ENCODE measurements at regions not wholly inside any gene's neighbourhood (a gene's known extent, or its start where the extent isn't known, plus 50 kb on each side); places are given as distances from the start of the nearest gene placed in this dataset.
"Not testable (repeated sequence)": the region's sequence is repeated elsewhere in the genome, so short reads cannot be mapped to it uniquely, and the experiment has no call there.

- Histone ChIP-seq H2AFZ (ENCODE audit: low read depth, low read length) (no peak overlapping the region), H3K4me1 (ENCODE audit: insufficient read depth, low read length) (no peaks in the 10 kb centered on the region), H3K9me3 (ENCODE audit: low read length) (no peaks in the 10 kb centered on the region), H3K27me3 (ENCODE audit: insufficient read depth, low read length) (no peaks in the 10 kb centered on the region), H3K4me3 (ENCODE audit: low read length) (no peak overlapping the region), H3K36me3 (ENCODE audit: insufficient read depth, low read length) (no peaks in the 10 kb centered on the region)
Measured at GRCh38 chr2:238616681-238617080, 190.0 kb downstream of the ASB1 start.

GRCh38 chr2:238618494-238619283 lies 192.0 kb downstream of the ASB1 start:
- H3K36me3 ChIP-seq (ENCODE audit: insufficient read depth, low read length); H3K27me3 ChIP-seq (ENCODE audit: insufficient read depth, low read length); H3K9me3 ChIP-seq (ENCODE audit: low read length); H2AFZ ChIP-seq (ENCODE audit: low read depth, low read length); H3K4me3 ChIP-seq (ENCODE audit: low read length); H3K4me1 ChIP-seq (ENCODE audit: insufficient read depth, low read length): not testable (repeated sequence)

GRCh38 chr2:238627899-238628298 lies 201.2 kb downstream of the ASB1 start:
- Histone ChIP-seq H3K4me3 (ENCODE audit: low read length) (no peak overlapping the region), H3K36me3 (ENCODE audit: insufficient read depth, low read length) (no peaks in the 10 kb centered on the region), H3K27me3 (ENCODE audit: insufficient read depth, low read length) (peaks cover 4% of the 10 kb centered on the region), H2AFZ (ENCODE audit: low read depth, low read length) (no peak overlapping the region), H3K4me1 (ENCODE audit: insufficient read depth, low read length) (no peaks in the 10 kb centered on the region), H3K9me3 (ENCODE audit: low read length) (no peaks in the 10 kb centered on the region)

- peaks cover 4% of the 10 kb centered on the region for H3K27me3 ChIP-seq (ENCODE audit: insufficient read depth, low read length)
- H3K4me3 ChIP-seq (ENCODE audit: low read length) = no peak overlapping the region
- H2AFZ ChIP-seq (ENCODE audit: low read depth, low read length) = no peak overlapping the region
- no peaks in the 10 kb centered on the region for H3K36me3 ChIP-seq (ENCODE audit: insufficient read depth, low read length)
- no peaks in the 10 kb centered on the region for H3K9me3 ChIP-seq (ENCODE audit: low read length)
- no peaks in the 10 kb centered on the region for H3K4me1 ChIP-seq (ENCODE audit: insufficient read depth, low read length)
Measured at GRCh38 chr2:238629064-238629463, 202.3 kb downstream of the ASB1 start.

- Histone ChIP-seq H3K36me3 (ENCODE audit: insufficient read depth, low read length) (no peaks in the 10 kb centered on the region), H2AFZ (ENCODE audit: low read depth, low read length) (no peak overlapping the region), H3K4me3 (ENCODE audit: low read length) (no peak overlapping the region), H3K4me1 (ENCODE audit: insufficient read depth, low read length) (no peaks in the 10 kb centered on the region), H3K27me3 (ENCODE audit: insufficient read depth, low read length) (peaks cover 6% of the 10 kb centered on the region), H3K9me3 (ENCODE audit: low read length) (no peaks in the 10 kb centered on the region)
Measured at GRCh38 chr2:238631491-238632180, 204.9 kb downstream of the ASB1 start.

- Histone ChIP-seq H3K9me3 (ENCODE audit: low read length) (no peaks in the 10 kb centered on the region), H3K4me1 (ENCODE audit: insufficient read depth, low read length) (no peaks in the 10 kb centered on the region), H3K27me3 (ENCODE audit: insufficient read depth, low read length) (peaks cover 6% of the 10 kb centered on the region), H3K36me3 (ENCODE audit: insufficient read depth, low read length) (no peaks in the 10 kb centered on the region), H2AFZ (ENCODE audit: low read depth, low read length) (no peak overlapping the region), H3K4me3 (ENCODE audit: low read length) (no peak overlapping the region)
Measured at GRCh38 chr2:238632181-238633060, 205.7 kb downstream of the ASB1 start.

- H3K4me1 ChIP-seq (ENCODE audit: insufficient read depth, low read length) = no peaks in the 10 kb centered on the region
- H3K4me3 ChIP-seq (ENCODE audit: low read length) = no peak overlapping the region
- H3K9me3 ChIP-seq (ENCODE audit: low read length) = no peaks in the 10 kb centered on the region
- no peak overlapping the region for H2AFZ ChIP-seq (ENCODE audit: low read depth, low read length)
- H3K27me3 ChIP-seq (ENCODE audit: insufficient read depth, low read length) = peaks cover 6% of the 10 kb centered on the region
- no peaks in the 10 kb centered on the region for H3K36me3 ChIP-seq (ENCODE audit: insufficient read depth, low read length)
Measured at GRCh38 chr2:238633426-238634328, 206.9 kb downstream of the ASB1 start.

GRCh38 chr2:238634701-238635357 lies 208.1 kb downstream of the ASB1 start:
- Histone ChIP-seq H2AFZ (ENCODE audit: low read depth, low read length) (no peak overlapping the region), H3K4me3 (ENCODE audit: low read length) (no peak overlapping the region), H3K9me3 (ENCODE audit: low read length) (no peaks in the 10 kb centered on the region), H3K4me1 (ENCODE audit: insufficient read depth, low read length) (no peaks in the 10 kb centered on the region), H3K36me3 (ENCODE audit: insufficient read depth, low read length) (no peaks in the 10 kb centered on the region), H3K27me3 (ENCODE audit: insufficient read depth, low read length) (peaks cover 6% of the 10 kb centered on the region)

- no peak overlapping the region for H2AFZ ChIP-seq (ENCODE audit: low read depth, low read length)
- H3K27me3 ChIP-seq (ENCODE audit: insufficient read depth, low read length) = peaks cover 2% of the 10 kb centered on the region
- no peaks in the 10 kb centered on the region for H3K36me3 ChIP-seq (ENCODE audit: insufficient read depth, low read length)
- H3K4me1 ChIP-seq (ENCODE audit: insufficient read depth, low read length) = no peaks in the 10 kb centered on the region
- no peak overlapping the region for H3K4me3 ChIP-seq (ENCODE audit: low read length)
- H3K9me3 ChIP-seq (ENCODE audit: low read length) = no peaks in the 10 kb centered on the region
Measured at GRCh38 chr2:238635647-238636051, 208.9 kb downstream of the ASB1 start.

- Histone ChIP-seq H2AFZ (ENCODE audit: low read depth, low read length) (no peak overlapping the region), H3K27me3 (ENCODE audit: insufficient read depth, low read length) (peaks cover 2% of the 10 kb centered on the region), H3K9me3 (ENCODE audit: low read length) (no peaks in the 10 kb centered on the region), H3K4me3 (ENCODE audit: low read length) (no peak overlapping the region), H3K4me1 (ENCODE audit: insufficient read depth, low read length) (no peaks in the 10 kb centered on the region), H3K36me3 (ENCODE audit: insufficient read depth, low read length) (no peaks in the 10 kb centered on the region)
Measured at GRCh38 chr2:238636269-238637073, 209.7 kb downstream of the ASB1 start.

- H2AFZ ChIP-seq (ENCODE audit: low read depth, low read length) = no peak overlapping the region
- no peaks in the 10 kb centered on the region for H3K9me3 ChIP-seq (ENCODE audit: low read length)
- H3K27me3 ChIP-seq (ENCODE audit: insufficient read depth, low read length) = peaks cover 2% of the 10 kb centered on the region
- H3K36me3 ChIP-seq (ENCODE audit: insufficient read depth, low read length) = no peaks in the 10 kb centered on the region
- no peaks in the 10 kb centered on the region for H3K4me1 ChIP-seq (ENCODE audit: insufficient read depth, low read length)
- H3K4me3 ChIP-seq (ENCODE audit: low read length) = no peak overlapping the region
Measured at GRCh38 chr2:238638100-238638981, 209.5 kb upstream of the TWIST2 start.
